MCF 10A (cell line): ENCODE measurements at regions not wholly inside any gene's neighbourhood (a gene's known extent, or its start where the extent isn't known, plus 50 kb on each side); places are given as distances from the start of the nearest gene placed in this dataset.

Experiments used
- BruUV-seq: library from RNA; stranded (reverse); fragments of 400-500 nt; replicated peaks from 2 replicates; lab custom pipeline; 2021; lab: Mats Ljungman, UMichigan
- CTCF ChIA-PET: fragments of 300-600 bp; sonication (Branson Sonifier 250); formaldehyde crosslinking; extraction: SDS; loops from one replicate; lab custom pipeline; 2021; ENCODE audit warnings: antibody characterized with exemption, inconsistent platforms; lab: Yijun Ruan, JAX
- POLR2A ChIA-PET: fragments of 300-600, 350-650 bp; sonication (Branson Sonifier 250); formaldehyde crosslinking; extraction: SDS; loops from one replicate; lab custom pipeline; 2020; ENCODE audit warnings: antibody characterized with exemption, inconsistent platforms; lab: Yijun Ruan, JAX
- DNase-seq: peaks from one replicate; pipeline ENCODE4 v3.0.0-alpha.2; 2018; ENCODE audit not compliant: unreplicated experiment
- H3K27ac Mint-ChIP-seq: one replicate; pipeline ENCODE4 v1.8.0; 2022; ENCODE audit warnings: mild to moderate bottlenecking, low read depth, mixed read lengths; ENCODE audit not compliant: unreplicated experiment
- H3K27me3 Mint-ChIP-seq: one replicate; pipeline ENCODE4 v1.8.0; 2022; ENCODE audit warnings: mixed read lengths; ENCODE audit not compliant: insufficient read depth, unreplicated experiment
- H3K36me3 Mint-ChIP-seq: one replicate; pipeline ENCODE4 v1.8.0; 2022; ENCODE audit warnings: mild to moderate bottlenecking, moderate library complexity, mixed read lengths; ENCODE audit not compliant: insufficient read depth, unreplicated experiment
- H3K4me1 Mint-ChIP-seq: one replicate; pipeline ENCODE4 v1.8.0; 2022; ENCODE audit warnings: mixed read lengths; ENCODE audit not compliant: insufficient read depth, unreplicated experiment
- H3K4me3 Mint-ChIP-seq: one replicate; pipeline ENCODE4 v1.8.0; 2022; ENCODE audit warnings: mild to moderate bottlenecking, moderate library complexity, mixed read lengths; ENCODE audit not compliant: unreplicated experiment
- H3K9me3 Mint-ChIP-seq: one replicate; pipeline ENCODE4 v1.8.0; 2022; ENCODE audit warnings: mixed read lengths; ENCODE audit not compliant: unreplicated experiment
- intact Hi-C: fragments of 100-400 bp; cut with micrococcal nuclease; formaldehyde crosslinking; loops from 2 replicates; pipeline ENCODE4 v1.14.1; 2022
- TF ChIP-seq, protein P1 (sequence below): fragments of 200-600 bp; IDR thresholded peaks from one replicate; pipeline ENCODE4 v1.8.0; 2022; ENCODE audit warnings: antibody characterized with exemption, mild to moderate bottlenecking; ENCODE audit not compliant: unreplicated experiment

DNA sequence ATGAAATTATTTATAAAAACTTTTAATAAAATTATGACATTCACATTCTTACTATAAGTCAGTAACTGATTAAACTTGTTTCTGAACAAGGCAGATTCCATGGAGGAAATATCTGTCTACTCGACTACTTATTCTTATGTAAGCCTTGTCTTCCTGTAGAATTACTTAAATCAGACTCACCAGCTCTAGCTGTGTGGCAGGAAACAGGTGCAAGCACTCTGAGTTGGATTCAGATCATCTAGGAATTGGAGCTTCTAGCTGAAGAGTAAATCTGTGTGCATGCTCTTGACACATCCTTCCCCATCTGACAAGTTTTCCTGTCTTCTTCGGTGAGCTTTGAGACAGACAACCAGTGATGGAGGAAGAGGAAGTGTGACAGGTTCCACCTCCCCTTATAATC is 284.7 kb downstream of the TRIB2 start:
- intact Hi-C loops: loop anchor here (10.0 kb wide), 1 partner anchor 687 kb away; no protein-coding TSS in a partner anchor
- no peaks in the 10 kb centered on the region for H3K9me3 Mint-ChIP-seq
- no peak overlapping the region for H3K27ac Mint-ChIP-seq
- no peak for DNase-seq
- peaks cover 7% of the 10 kb centered on the region for H3K4me1 Mint-ChIP-seq
- no peak overlapping the region for H3K4me3 Mint-ChIP-seq
- H3K36me3 Mint-ChIP-seq: no peaks in the 10 kb centered on the region
- H3K27me3 Mint-ChIP-seq: no peaks in the 10 kb centered on the region
- CTCF ChIA-PET: interaction anchor here (0.6 to 9.7 kb wide), 2 partner anchors 1170 to 1970 kb away, joined by 3 to 99 read pairs; no protein-coding TSS in a partner anchor
- POLR2A ChIA-PET: interaction anchor here (0.9 kb wide), 1 partner anchor 11 kb away, joined by 3 read pairs; no protein-coding TSS in a partner anchor
- no TSS peak for BruUV-seq
- TF ChIP-seq, protein P1, sequence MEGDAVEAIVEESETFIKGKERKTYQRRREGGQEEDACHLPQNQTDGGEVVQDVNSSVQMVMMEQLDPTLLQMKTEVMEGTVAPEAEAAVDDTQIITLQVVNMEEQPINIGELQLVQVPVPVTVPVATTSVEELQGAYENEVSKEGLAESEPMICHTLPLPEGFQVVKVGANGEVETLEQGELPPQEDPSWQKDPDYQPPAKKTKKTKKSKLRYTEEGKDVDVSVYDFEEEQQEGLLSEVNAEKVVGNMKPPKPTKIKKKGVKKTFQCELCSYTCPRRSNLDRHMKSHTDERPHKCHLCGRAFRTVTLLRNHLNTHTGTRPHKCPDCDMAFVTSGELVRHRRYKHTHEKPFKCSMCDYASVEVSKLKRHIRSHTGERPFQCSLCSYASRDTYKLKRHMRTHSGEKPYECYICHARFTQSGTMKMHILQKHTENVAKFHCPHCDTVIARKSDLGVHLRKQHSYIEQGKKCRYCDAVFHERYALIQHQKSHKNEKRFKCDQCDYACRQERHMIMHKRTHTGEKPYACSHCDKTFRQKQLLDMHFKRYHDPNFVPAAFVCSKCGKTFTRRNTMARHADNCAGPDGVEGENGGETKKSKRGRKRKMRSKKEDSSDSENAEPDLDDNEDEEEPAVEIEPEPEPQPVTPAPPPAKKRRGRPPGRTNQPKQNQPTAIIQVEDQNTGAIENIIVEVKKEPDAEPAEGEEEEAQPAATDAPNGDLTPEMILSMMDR: no peak

DNA sequence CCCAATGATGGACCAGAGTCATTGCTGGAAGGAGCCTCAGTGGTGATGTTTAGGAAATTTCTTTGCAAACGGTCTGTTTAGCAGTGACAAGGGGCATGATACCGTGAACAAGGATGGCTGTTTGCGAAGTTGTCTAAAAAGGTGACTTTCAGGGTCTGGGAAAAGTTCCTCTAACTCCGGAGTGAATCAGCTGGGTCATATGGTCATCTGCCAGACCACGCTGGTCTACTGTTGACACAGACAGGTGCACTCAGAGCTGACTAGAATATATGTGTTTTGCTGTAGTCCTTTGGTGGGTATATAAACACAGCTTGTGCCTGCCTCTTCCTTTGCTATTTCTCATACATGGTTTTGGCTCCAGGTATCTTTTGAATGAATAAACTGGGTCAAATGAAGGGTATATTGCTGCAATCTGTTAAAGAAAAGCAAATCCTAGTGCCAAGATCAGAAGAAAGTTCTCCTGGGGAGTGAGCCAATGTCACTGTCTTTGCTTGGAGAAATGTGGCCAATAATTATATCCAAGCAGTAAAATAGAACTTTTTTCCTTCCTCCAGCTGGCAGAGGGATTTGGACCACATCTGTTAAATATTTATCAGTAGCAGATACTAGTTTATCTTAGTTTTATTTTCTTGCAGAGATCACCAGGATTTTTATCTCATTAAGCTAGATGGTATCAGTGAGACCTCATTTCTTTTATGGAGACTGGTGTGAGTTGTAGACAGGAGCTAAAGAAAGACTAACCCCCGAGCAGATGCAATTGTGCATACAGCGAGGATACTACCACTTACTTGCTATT is 286.0 kb downstream of the TRIB2 start:
- H3K4me1 Mint-ChIP-seq: peaks cover 7% of the 10 kb centered on the region
- DNase-seq: no peak
- no peak overlapping the region for H3K27ac Mint-ChIP-seq
- no TSS peak for BruUV-seq
- H3K9me3 Mint-ChIP-seq: no peaks in the 10 kb centered on the region
- H3K36me3 Mint-ChIP-seq: peaks cover 9% of the 10 kb centered on the region
- POLR2A ChIA-PET: interaction anchor here (0.6 to 1.3 kb wide), 5 partner anchors 11 to 1256 kb away, joined by 3 to 5 read pairs (median 4); no protein-coding TSS in a partner anchor
- CTCF ChIA-PET: interaction anchor here (0.6 to 9.7 kb wide), 6 partner anchors 11 to 1171 kb away, joined by 3 to 99 read pairs (median 3); no protein-coding TSS in a partner anchor
- H3K4me3 Mint-ChIP-seq: no peak overlapping the region
- intact Hi-C loops: loop anchor here (10.0 kb wide), 1 partner anchor 688 kb away; no protein-coding TSS in a partner anchor
- H3K27me3 Mint-ChIP-seq: no peaks in the 10 kb centered on the region
- TF ChIP-seq, protein P1: no peak

DNA sequence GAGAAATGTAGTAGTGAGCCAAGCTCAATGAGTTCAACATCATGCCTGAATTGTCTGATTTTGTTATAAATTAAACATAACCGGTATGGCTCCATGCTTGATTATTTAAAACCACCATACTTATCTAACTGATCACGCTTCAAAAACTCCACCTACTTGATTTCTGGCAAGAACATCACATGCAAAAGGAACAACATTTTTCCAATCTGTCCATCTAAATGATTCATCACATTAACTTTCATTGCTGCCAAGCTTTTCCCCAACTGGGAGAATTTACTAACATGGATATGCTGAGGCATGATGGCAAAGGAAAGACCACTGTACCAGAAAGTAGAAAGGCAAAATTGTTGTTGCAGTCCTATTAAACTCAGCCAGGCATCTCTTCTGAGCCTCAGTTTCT is 286.8 kb downstream of the TRIB2 start:
- intact Hi-C loops: loop anchor here (10.0 kb wide), 1 partner anchor 689 kb away; no protein-coding TSS in a partner anchor
- no TSS peak for BruUV-seq
- DNase-seq: no peak
- TF ChIP-seq, protein P1: no peak
- Mint-ChIP-seq H3K27me3 (no peaks in the 10 kb centered on the region), H3K36me3 (peaks cover 9% of the 10 kb centered on the region), H3K9me3 (no peaks in the 10 kb centered on the region), H3K4me3 (no peak overlapping the region), H3K4me1 (peaks cover 8% of the 10 kb centered on the region), H3K27ac (no peak overlapping the region)
- ChIA-PET CTCF (interaction anchor here (0.6 to 9.7 kb wide), 7 partner anchors 12 to 1172 kb away, joined by 3 to 99 read pairs (median 3); no protein-coding TSS in a partner anchor), POLR2A (interaction anchor here (0.7 to 1.3 kb wide), 4 partner anchors 12 to 1256 kb away, joined by 3 to 5 read pairs (median 4); no protein-coding TSS in a partner anchor)

- intact Hi-C loops: loop anchor here (5.0 to 10.0 kb wide), 3 partner anchors 203 to 833 kb away; no protein-coding TSS in a partner anchor
- peaks cover 18% of the 10 kb centered on the region for H3K4me1 Mint-ChIP-seq
- peaks cover 9% of the 10 kb centered on the region for H3K36me3 Mint-ChIP-seq
- TF ChIP-seq, protein P1: no peak
- no peak for DNase-seq
- H3K4me3 Mint-ChIP-seq: no peak overlapping the region
- no TSS peak for BruUV-seq
- H3K9me3 Mint-ChIP-seq: no peaks in the 10 kb centered on the region
- H3K27ac Mint-ChIP-seq: no peak overlapping the region
- ChIA-PET POLR2A (interaction anchor here (4.0 kb wide), 1 partner anchor 1175 kb away, joined by 17 read pairs; no protein-coding TSS in a partner anchor), CTCF (interaction anchor here (2.4 to 9.7 kb wide), 2 partner anchors 1141 to 1173 kb away, joined by 12 to 99 read pairs; no protein-coding TSS in a partner anchor)
- H3K27me3 Mint-ChIP-seq: no peaks in the 10 kb centered on the region
Observed at GRCh38 chr2:13005048-13005447, 288.3 kb downstream of the TRIB2 start.
